ENCODE measurements at regions not wholly inside any gene's neighbourhood (a gene's known extent, or its start where the extent isn't known, plus 50 kb on each side); places are given as distances from the start of the nearest gene placed in this dataset.
"Not testable (repeated sequence)": the region's sequence is repeated elsewhere in the genome, so short reads cannot be mapped to it uniquely, and the experiment has no call there.

GRCh38 chr13:18322821-18323220 is 858.8 kb downstream of the TUBA3C start:
- H3K9me1 ChIP-seq (replicated peaks; ENCODE audit: control insufficient read depth, extremely low read depth, insufficient read depth, low read length); H4K20me1 ChIP-seq (replicated peaks; ENCODE audit: control insufficient read depth, extremely low read depth, insufficient read depth, low read length); intact Hi-C loops (cut with micrococcal nuclease); POLR2A ChIA-PET; H2AFZ ChIP-seq (ENCODE audit: low read depth, low read length); dilution Hi-C loops (cut with MboI; ENCODE audit: extremely low pct_ligation_motif_present, low sequenced_read_pairs); H3K4me3 ChIP-seq (replicated peaks in 1 of 3; ENCODE audit: insufficient read depth in 1 of 3, low read depth in 1 of 3, low read length in 3 of 3); H3K79me2 ChIP-seq (ENCODE audit: control insufficient read depth, insufficient read depth, low read length); H3K36me3 ChIP-seq (ENCODE audit: control insufficient read depth in 2 of 2, extremely low read depth in 1 of 2, insufficient read depth in 2 of 2, low read length in 2 of 2); H3K4me1 ChIP-seq (ENCODE audit: control insufficient read depth, extremely low read depth, insufficient read depth, low read length); H3K9ac ChIP-seq (replicated peaks; ENCODE audit: extremely low read depth, insufficient read depth, low read length); H3K27ac ChIP-seq (ENCODE audit: insufficient read depth, low read depth, low read length); H3K9me3 ChIP-seq (replicated peaks; ENCODE audit: control insufficient read depth, insufficient read depth, low read length); DNase-seq (ENCODE audit: low read depth, low spot score); CTCF ChIA-PET; H3K4me2 ChIP-seq (ENCODE audit: insufficient read depth, low read length); H3K27me3 ChIP-seq (ENCODE audit: control insufficient read depth in 2 of 2, insufficient read depth in 2 of 2, low read length in 2 of 2); FAIRE-seq; BruUV-seq (replicated peaks): not testable (repeated sequence)

- H3K4me3 ChIP-seq (replicated peaks in 1 of 3; ENCODE audit: insufficient read depth in 1 of 3, low read depth in 1 of 3, low read length in 3 of 3); H3K4me2 ChIP-seq (ENCODE audit: insufficient read depth, low read length); FAIRE-seq; H3K27ac ChIP-seq (ENCODE audit: insufficient read depth, low read depth, low read length); H3K79me2 ChIP-seq (ENCODE audit: control insufficient read depth, insufficient read depth, low read length); dilution Hi-C loops (cut with MboI; ENCODE audit: extremely low pct_ligation_motif_present, low sequenced_read_pairs); DNase-seq (ENCODE audit: low read depth, low spot score); H2AFZ ChIP-seq (ENCODE audit: low read depth, low read length); H3K9ac ChIP-seq (replicated peaks; ENCODE audit: extremely low read depth, insufficient read depth, low read length); BruUV-seq (replicated peaks); H4K20me1 ChIP-seq (replicated peaks; ENCODE audit: control insufficient read depth, extremely low read depth, insufficient read depth, low read length); CTCF ChIA-PET; H3K36me3 ChIP-seq (ENCODE audit: control insufficient read depth in 2 of 2, extremely low read depth in 1 of 2, insufficient read depth in 2 of 2, low read length in 2 of 2); H3K9me1 ChIP-seq (replicated peaks; ENCODE audit: control insufficient read depth, extremely low read depth, insufficient read depth, low read length); intact Hi-C loops (cut with micrococcal nuclease); H3K4me1 ChIP-seq (ENCODE audit: control insufficient read depth, extremely low read depth, insufficient read depth, low read length); POLR2A ChIA-PET; H3K27me3 ChIP-seq (ENCODE audit: control insufficient read depth in 2 of 2, insufficient read depth in 2 of 2, low read length in 2 of 2); H3K9me3 ChIP-seq (replicated peaks; ENCODE audit: control insufficient read depth, insufficient read depth, low read length): not testable (repeated sequence)
These were observed 862.0 kb downstream of the TUBA3C start for GRCh38 chr13:18319653-18320052.

- FAIRE-seq; H3K79me2 ChIP-seq (ENCODE audit: control insufficient read depth, insufficient read depth, low read length); CTCF ChIA-PET; H3K4me3 ChIP-seq (replicated peaks in 1 of 3; ENCODE audit: insufficient read depth in 1 of 3, low read depth in 1 of 3, low read length in 3 of 3); H2AFZ ChIP-seq (ENCODE audit: low read depth, low read length); BruUV-seq (replicated peaks); H3K9me3 ChIP-seq (replicated peaks; ENCODE audit: control insufficient read depth, insufficient read depth, low read length); H3K9me1 ChIP-seq (replicated peaks; ENCODE audit: control insufficient read depth, extremely low read depth, insufficient read depth, low read length); intact Hi-C loops (cut with micrococcal nuclease); H3K36me3 ChIP-seq (ENCODE audit: control insufficient read depth in 2 of 2, extremely low read depth in 1 of 2, insufficient read depth in 2 of 2, low read length in 2 of 2); H3K9ac ChIP-seq (replicated peaks; ENCODE audit: extremely low read depth, insufficient read depth, low read length); POLR2A ChIA-PET; H3K4me2 ChIP-seq (ENCODE audit: insufficient read depth, low read length); H3K4me1 ChIP-seq (ENCODE audit: control insufficient read depth, extremely low read depth, insufficient read depth, low read length); H3K27ac ChIP-seq (ENCODE audit: insufficient read depth, low read depth, low read length); DNase-seq (ENCODE audit: low read depth, low spot score); H3K27me3 ChIP-seq (ENCODE audit: control insufficient read depth in 2 of 2, insufficient read depth in 2 of 2, low read length in 2 of 2); dilution Hi-C loops (cut with MboI; ENCODE audit: extremely low pct_ligation_motif_present, low sequenced_read_pairs); H4K20me1 ChIP-seq (replicated peaks; ENCODE audit: control insufficient read depth, extremely low read depth, insufficient read depth, low read length): not testable (repeated sequence)
These were observed 878.3 kb downstream of the TUBA3C start for GRCh38 chr13:18303240-18303813.

- FAIRE-seq; BruUV-seq (replicated peaks); H4K20me1 ChIP-seq (replicated peaks; ENCODE audit: control insufficient read depth, extremely low read depth, insufficient read depth, low read length); H3K4me1 ChIP-seq (ENCODE audit: control insufficient read depth, extremely low read depth, insufficient read depth, low read length); H3K79me2 ChIP-seq (ENCODE audit: control insufficient read depth, insufficient read depth, low read length); H3K4me3 ChIP-seq (replicated peaks in 1 of 3; ENCODE audit: insufficient read depth in 1 of 3, low read depth in 1 of 3, low read length in 3 of 3); H3K9ac ChIP-seq (replicated peaks; ENCODE audit: extremely low read depth, insufficient read depth, low read length); POLR2A ChIA-PET; H3K27me3 ChIP-seq (ENCODE audit: control insufficient read depth in 2 of 2, insufficient read depth in 2 of 2, low read length in 2 of 2); H2AFZ ChIP-seq (ENCODE audit: low read depth, low read length); H3K9me1 ChIP-seq (replicated peaks; ENCODE audit: control insufficient read depth, extremely low read depth, insufficient read depth, low read length); H3K4me2 ChIP-seq (ENCODE audit: insufficient read depth, low read length); intact Hi-C loops (cut with micrococcal nuclease); dilution Hi-C loops (cut with MboI; ENCODE audit: extremely low pct_ligation_motif_present, low sequenced_read_pairs); H3K27ac ChIP-seq (ENCODE audit: insufficient read depth, low read depth, low read length); CTCF ChIA-PET; H3K9me3 ChIP-seq (replicated peaks; ENCODE audit: control insufficient read depth, insufficient read depth, low read length); H3K36me3 ChIP-seq (ENCODE audit: control insufficient read depth in 2 of 2, extremely low read depth in 1 of 2, insufficient read depth in 2 of 2, low read length in 2 of 2); DNase-seq (ENCODE audit: low read depth, low spot score): not testable (repeated sequence)
These were observed 880.7 kb downstream of the TUBA3C start for GRCh38 chr13:18300968-18301367.
